Gastroesophageal sphincter (tissue), 3 donors: ENCODE measurements at regions not wholly inside any gene's neighbourhood (a gene's known extent, or its start where the extent isn't known, plus 50 kb on each side); places are given as distances from the start of the nearest gene placed in this dataset.

Source experiments
- EP300 ChIP-seq: sonication (generic); formaldehyde crosslinking; IDR thresholded peaks from one replicate; pipeline ENCODE4 v1.6.1; 2017; ENCODE audit warnings: antibody characterized with exemption, mild to moderate bottlenecking
- TF ChIP-seq, protein P1 (sequence below), 4 experiments: fragments of 200-600 bp in 2 of 4; fragments of 450-650 bp in 2 of 4; sonication (generic) in 1 of 4; IDR thresholded peaks; one replicate each; pipeline ENCODE4 v1.5.1; 2017 to 2019; ENCODE audit warnings: antibody characterized with exemption in 4 of 4, mild to moderate bottlenecking in 2 of 4, moderate library complexity in 2 of 4

DNA sequence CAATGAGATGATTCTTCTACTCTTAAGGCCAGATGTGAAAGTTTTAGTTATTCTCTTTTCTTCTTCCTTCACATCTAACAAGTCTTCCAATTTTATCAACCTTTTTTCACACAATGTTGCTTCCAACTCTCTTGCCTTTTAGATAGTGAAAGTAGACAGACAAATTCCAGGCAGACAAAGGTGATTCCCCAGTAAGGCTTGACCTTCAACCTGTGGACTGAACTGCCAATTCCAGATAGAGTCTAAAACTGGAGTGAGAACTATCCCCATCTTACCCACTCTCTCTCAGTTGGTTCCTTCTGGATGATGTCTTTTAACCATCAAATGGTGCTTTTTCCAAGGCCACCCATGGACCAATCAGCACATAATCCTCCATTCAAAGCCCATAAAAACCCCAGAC lies 159.0 kb downstream of the NSUN3 start:
- TF ChIP-seq, protein P1, sequence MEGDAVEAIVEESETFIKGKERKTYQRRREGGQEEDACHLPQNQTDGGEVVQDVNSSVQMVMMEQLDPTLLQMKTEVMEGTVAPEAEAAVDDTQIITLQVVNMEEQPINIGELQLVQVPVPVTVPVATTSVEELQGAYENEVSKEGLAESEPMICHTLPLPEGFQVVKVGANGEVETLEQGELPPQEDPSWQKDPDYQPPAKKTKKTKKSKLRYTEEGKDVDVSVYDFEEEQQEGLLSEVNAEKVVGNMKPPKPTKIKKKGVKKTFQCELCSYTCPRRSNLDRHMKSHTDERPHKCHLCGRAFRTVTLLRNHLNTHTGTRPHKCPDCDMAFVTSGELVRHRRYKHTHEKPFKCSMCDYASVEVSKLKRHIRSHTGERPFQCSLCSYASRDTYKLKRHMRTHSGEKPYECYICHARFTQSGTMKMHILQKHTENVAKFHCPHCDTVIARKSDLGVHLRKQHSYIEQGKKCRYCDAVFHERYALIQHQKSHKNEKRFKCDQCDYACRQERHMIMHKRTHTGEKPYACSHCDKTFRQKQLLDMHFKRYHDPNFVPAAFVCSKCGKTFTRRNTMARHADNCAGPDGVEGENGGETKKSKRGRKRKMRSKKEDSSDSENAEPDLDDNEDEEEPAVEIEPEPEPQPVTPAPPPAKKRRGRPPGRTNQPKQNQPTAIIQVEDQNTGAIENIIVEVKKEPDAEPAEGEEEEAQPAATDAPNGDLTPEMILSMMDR (IDR thresholded peaks at IDR 0.05), result no peak
- no peak for TF ChIP-seq EP300
